ENCODE measurements at regions not wholly inside any gene's neighbourhood (a gene's known extent, or its start where the extent isn't known, plus 50 kb on each side); places are given as distances from the start of the nearest gene placed in this dataset.
A peak's percentile ranks its signal among the peaks of the same experiment; 100 is the strongest.

DNA sequence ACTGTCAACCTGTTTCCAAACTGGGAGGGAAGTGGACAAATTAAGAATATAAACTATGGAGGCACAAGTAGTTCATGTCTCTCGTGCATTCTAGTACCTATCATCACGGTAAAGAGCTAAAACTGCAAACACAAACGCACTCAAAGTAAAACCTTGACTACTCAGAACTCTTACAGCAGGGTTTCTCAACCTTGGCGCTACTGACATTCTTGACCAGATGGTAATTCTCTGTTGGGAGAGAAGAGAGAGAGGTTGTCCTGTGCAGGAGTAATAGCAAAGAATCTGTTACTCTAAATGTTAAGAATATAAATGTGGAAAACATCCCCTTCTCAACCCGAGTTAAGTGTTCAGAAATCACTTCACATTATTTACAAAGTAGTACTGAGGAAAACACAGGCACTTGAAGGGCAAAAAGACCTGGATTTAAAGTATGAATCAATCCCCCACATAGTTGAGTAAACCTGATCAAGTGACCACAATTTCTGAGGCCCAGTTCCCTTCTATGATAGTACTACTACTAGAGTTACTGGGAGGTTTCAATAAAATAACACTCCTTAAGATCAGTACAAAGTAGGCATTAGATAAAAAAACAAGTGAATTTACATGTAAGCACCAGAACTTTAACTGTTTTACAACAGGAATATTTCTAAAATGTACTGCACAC, 73.1 kb upstream of the ARHGAP32 start:
- DNase-seq = no peak

DNA sequence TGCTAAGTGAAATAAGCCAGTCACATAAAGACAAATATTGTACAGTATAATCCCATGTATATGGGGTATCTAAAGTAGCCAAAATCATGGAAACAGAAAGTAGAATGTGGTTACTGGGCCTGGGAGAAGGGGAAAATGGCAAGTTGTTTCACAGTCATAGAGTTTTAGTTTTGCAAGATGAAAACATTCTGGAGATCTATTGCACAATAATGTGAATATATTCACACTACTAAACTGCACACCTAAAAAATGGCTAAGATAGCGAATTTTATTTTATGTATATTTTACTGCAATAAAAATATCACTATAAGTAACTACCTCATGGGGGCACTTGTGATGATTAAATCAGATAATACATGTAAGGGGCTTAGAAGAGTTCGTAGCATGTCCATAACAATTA, 72.0 kb upstream of the ARHGAP32 start:
- peak; percentile 39 for DNase-seq

DNA sequence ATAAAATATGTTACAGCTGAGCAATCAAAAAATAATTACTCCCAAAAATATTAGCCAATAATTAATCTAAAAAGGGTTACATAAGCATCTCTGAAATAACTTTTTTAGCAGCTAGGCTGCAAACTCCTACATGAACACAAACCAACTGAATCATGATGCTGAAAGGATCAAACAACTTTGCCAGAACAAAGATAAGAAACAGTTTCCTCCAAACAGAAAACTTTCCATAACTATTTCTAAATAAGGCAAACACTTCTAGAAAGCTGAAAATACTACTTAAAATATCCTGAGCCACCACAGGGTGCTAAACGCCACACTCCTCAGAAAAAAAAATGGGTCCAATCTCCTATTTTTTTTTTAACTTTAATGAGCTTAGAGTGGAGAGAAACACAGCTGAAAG, 68.6 kb upstream of the ARHGAP32 start:
- DNase-seq = no peak

DNA sequence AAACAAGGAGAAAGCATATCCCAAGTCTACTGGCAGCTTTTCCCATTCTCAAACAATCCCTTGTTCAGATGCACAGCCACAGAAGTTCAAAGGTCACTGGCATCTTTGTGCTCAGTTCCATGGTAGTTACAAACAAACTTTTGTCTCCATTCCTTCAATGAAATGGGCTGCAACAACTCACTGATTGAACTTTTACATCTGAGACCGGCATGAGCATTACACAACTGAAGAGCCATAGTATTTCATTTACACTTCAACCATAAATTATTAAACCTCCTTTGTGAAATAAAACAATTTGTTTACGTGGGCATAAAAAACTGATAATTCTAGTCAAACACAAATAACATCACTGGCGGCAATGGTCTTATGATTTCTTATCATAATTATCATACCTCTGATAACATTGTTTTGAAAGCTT, 67.8 kb upstream of the ARHGAP32 start:
- no peak for DNase-seq

DNA sequence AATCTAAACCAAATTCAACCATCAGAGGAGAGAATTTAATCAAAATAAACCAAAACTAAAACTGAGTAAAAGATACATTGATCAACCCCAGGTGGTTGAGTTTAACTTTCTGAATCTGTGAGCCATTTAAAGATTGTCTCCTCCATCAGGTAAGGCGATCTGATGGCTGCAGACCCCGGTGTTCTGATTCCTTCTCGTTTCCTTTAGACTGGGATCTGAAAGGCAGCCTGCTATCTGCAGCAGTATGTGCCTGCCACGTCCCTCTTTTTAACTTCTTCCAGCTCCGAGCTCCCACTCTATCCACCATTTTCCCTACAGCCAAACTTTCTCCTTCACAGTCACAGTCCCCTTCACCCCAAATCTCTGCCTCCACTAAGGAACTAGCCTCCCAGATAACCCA, 66.1 kb upstream of the ARHGAP32 start:
- DNase-seq = no peak

DNA sequence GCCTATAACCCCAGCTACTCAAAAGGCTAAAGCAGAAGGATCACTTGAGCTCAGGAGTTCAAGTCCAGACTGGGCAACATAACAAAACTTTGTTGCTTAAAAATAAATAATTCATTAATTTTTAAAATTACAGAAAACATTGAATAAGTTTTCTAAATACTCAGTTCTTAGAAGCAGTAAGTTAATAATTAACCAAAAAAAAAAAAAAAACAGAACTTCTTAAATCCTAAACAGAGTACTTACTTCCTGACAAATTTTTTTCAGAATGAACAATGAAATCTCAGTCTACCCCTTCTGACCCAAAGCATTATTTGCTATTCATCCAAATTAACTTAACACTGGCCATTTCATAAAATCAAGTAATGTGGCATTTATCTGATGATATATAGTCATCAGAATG, 65.4 kb upstream of the ARHGAP32 start:
- no peak for DNase-seq

DNA sequence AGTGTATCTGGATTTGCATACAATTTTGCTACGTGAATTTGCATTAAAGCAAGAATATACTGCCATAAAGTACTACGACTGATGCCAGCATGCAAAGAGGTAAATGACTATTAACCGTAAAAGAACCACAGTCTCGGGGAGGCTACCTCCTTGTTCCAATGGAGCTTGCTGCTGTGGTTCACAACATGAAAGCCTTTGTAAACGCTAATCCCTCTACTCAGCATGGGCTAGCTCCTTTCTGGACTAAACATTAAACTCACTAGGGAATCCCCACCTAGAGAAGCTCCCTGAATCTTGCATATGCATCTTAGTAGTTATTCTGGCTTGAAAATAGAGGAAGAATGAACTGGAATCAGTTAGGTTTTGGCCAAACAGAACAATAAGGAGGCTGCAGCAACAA, 60.5 kb upstream of the ARHGAP32 start:
- DNase-seq = no peak

DNA sequence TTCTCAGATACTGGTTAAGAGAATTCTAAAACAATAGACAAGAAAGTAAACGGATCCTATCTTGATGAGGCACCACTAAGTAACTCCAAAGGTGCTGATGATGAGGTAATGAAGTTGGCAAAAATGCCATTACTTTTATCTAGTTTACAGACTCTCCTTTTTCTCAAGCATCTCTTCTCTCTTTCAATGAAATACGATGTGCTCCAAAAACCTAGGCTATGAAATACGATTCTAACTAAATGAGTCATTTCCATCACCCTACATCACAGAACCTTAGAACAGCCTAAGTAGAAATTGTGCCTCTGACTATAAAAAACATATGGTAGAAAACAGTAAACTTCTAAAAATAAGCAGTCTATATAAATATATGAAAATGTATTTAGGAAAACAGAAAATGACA, 58.9 kb upstream of the ARHGAP32 start:
- no peak for DNase-seq

DNA sequence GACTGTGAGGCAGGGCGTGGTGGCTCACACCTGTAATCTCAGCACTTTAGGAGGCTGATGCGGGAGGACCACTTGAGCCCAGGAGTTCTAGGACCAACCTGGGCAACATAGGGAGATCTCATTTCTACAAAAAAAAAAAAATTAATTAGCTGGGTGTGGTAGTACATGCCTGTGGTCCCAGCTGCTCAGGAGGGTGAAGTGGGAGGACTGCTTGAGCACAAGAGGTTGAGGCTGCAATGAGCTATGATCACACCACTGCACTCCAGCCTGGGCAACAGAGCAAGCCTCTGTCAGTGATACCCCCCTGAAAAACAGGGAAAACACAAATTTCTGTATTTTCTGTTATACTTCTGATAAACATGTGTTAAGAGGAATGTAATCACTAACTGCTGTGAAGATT, 57.8 kb upstream of the ARHGAP32 start:
- DNase-seq = no peak

DNA sequence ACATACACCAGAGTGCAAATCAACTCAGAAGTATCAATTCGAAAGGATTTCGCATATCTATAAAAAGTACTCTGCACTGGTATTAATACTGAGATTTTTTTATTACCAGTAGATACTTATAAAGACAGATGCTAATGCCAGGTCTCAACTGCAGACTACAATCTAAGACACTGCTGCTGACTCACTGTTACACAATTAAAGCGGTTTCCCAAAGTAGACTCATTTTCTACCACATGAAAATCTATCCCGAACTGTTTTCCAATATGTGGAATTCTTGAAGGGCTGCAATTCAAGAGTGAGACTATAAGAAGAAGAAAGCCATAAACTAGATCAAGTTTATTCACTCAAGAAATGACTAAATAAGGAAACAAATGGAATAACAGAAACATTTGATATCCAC, 57.2 kb upstream of the ARHGAP32 start:
- no peak for DNase-seq

DNA sequence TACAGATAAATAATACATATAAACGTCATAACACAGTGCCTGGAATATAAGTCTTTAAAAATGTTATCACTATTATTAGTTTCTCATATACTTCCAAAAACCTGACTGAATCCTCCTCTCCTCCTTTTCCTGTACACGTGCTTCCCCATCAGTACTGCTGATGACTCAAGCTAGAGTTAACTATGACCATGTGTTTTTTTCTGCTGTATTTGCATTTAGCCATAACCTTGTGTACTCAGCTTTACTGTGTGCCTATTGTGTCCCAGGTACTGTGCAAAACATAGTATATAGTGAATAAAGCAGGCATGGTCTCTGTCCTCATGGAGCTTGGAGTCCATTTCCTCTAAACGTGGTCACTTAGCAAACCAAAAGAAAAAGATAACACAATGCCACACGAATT, 56.5 kb upstream of the ARHGAP32 start:
- DNase-seq = no peak

DNA sequence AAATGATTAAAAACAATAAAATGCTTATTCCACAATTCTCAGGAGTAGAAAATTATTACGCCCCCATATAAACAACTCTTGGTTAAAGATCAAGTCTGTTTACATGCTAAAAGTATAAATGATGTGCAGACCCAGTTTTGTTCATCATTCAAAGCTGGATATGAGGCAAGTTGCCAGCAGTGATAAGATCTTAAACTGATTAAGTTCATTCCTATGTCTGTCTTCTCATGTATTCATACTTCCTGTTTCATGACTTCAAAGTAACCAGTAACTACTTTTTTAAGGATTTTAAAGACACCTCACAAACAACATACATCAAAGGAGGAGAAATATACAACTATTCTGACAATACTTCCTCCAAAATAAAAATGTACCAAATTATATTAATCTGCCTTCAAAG, 55.0 kb upstream of the ARHGAP32 start:
- DNase-seq = no peak

DNA sequence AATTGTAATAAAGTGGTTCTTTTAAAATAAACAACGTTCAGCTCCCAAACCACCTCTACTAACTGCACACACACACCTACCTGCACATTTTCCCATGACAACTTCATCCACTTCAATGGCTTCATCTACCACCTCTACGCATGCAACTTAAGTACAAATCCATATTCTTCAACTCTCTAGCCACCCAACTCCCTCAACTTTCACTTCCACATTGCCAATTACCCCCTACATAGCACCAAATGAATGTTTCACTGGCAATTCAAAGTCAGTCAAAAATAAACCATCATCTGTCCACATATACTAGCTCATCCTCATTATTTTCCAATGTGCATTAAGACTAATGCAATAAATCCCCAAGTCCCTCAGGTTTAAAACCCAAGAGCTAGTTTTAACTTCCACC, 50.7 kb upstream of the ARHGAP32 start:
- no peak for DNase-seq

Data from inflammatory macrophage treated with lipopolysaccharide for 4 hours (primary cell).